GM12801 (cell line): ENCODE measurements at regions not wholly inside any gene's neighbourhood (a gene's known extent, or its start where the extent isn't known, plus 50 kb on each side); places are given as distances from the start of the nearest gene placed in this dataset.

Source experiments
- CTCF ChIP-seq: IDR thresholded peaks from one replicate; pipeline ENCODE4 v1.5.1; 2011; ENCODE audit warnings: control low read depth; ENCODE audit not compliant: insufficient read length; ENCODE audit errors: extremely low read depth

GRCh38 chr11:37364246-37364839, 766.3 kb upstream of the RAG2 start:
- TF ChIP-seq CTCF: no peak

- no peak for TF ChIP-seq CTCF
Observed at GRCh38 chr11:37353192-37353591, 755.2 kb upstream of the RAG2 start.

GRCh38 chr11:37352485-37352884, 754.4 kb upstream of the RAG2 start:
- no peak for TF ChIP-seq CTCF

GRCh38 chr11:37343290-37343689, 745.3 kb upstream of the RAG2 start:
- no peak for TF ChIP-seq CTCF

GRCh38 chr11:37336401-37336800, 738.4 kb upstream of the RAG2 start:
- no peak for TF ChIP-seq CTCF

- no peak for TF ChIP-seq CTCF
Observed at GRCh38 chr11:37333345-37333744, 735.3 kb upstream of the RAG2 start.

- no peak for TF ChIP-seq CTCF
Observed at GRCh38 chr11:37323843-37324242, 725.8 kb upstream of the RAG2 start.
